Heart left ventricle (tissue), 13 donors: ENCODE measurements at regions not wholly inside any gene's neighbourhood (a gene's known extent, or its start where the extent isn't known, plus 50 kb on each side); places are given as distances from the start of the nearest gene placed in this dataset.

ENCODE experiments used
- POLR2A ChIP-seq, 2 donors: fragments of 450-650 bp; IDR thresholded peaks; one replicate each; pipeline ENCODE4 v1.6.1; 2017; ENCODE audit warnings: antibody characterized with exemption in 2 of 2, mild to moderate bottlenecking in 2 of 2, moderate library complexity in 2 of 2
- TF ChIP-seq, protein P1 (sequence below), 12 donors: fragments of 200-600 bp; sonication (generic) in 4 of 12; IDR thresholded peaks; one replicate each; pipeline versions ENCODE4 v1.5.0 to v1.8.0; 2018 to 2022; ENCODE audit warnings: antibody characterized with exemption in 12 of 12, mild to moderate bottlenecking in 5 of 12
- donor health status: ischemic (EF 13 %, LVEDD 7.1; RV severe dilation, severe dysfunction).
- donor health status: DM: no; HTN: yes; CAD: no.
- donor health status: DM: no; HTN: no; CAD: no.
- donor health status: ischemic (EF 25% LVEDD 6.9; RV normal size, moderate dysfunction).
- donor health status: ischemic (EF 25% LVEDD 5.7; RV mildly dilated, moderate dysfunction).
- donor health status: ischemic (EF 35%, LVEDD 5.7; RV mildly dilated, moderate dysfunction).
- donor health status: nonischemic (EF 11% LVEDD 7.7; RV severe dilation, severe dysfunction).
- donor health status: DM: yes; HTN: yes; CAD: no.
- donor health status: PGD.
- donor health status: ischemic (EF 29% LVEDD 5.4; RV normal size, mild dysfunction).
- donor health status: nonischemic (EF 23%, LVEDD 6.1; RV moderate dilation, normal function).

- TF ChIP-seq, protein P1, sequence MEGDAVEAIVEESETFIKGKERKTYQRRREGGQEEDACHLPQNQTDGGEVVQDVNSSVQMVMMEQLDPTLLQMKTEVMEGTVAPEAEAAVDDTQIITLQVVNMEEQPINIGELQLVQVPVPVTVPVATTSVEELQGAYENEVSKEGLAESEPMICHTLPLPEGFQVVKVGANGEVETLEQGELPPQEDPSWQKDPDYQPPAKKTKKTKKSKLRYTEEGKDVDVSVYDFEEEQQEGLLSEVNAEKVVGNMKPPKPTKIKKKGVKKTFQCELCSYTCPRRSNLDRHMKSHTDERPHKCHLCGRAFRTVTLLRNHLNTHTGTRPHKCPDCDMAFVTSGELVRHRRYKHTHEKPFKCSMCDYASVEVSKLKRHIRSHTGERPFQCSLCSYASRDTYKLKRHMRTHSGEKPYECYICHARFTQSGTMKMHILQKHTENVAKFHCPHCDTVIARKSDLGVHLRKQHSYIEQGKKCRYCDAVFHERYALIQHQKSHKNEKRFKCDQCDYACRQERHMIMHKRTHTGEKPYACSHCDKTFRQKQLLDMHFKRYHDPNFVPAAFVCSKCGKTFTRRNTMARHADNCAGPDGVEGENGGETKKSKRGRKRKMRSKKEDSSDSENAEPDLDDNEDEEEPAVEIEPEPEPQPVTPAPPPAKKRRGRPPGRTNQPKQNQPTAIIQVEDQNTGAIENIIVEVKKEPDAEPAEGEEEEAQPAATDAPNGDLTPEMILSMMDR (IDR thresholded peaks at IDR 0.05): no peak
- TF ChIP-seq POLR2A (IDR thresholded peaks at IDR 0.05): no peak
Measured at GRCh38 chr4:123940604-123941003, 544.0 kb downstream of the SPRY1 start.
